DOHH2 (cell line): ENCODE measurements at regions not wholly inside any gene's neighbourhood (a gene's known extent, or its start where the extent isn't known, plus 50 kb on each side); places are given as distances from the start of the nearest gene placed in this dataset.

Source experiments
- H3F3A ChIP-seq: fragments of 200-600 bp; sonication (generic), shearing (Covaris generic); 2 replicates; pipeline ENCODE4 v1.6.0; 2016; ENCODE audit warnings: antibody characterized with exemption, mild to moderate bottlenecking; ENCODE audit not compliant: control insufficient read depth, insufficient read depth
- H3K27ac ChIP-seq: fragments of 200-600 bp; sonication (generic); 2 replicates; pipeline ENCODE4 v1.5.1; 2014; ENCODE audit warnings: low read depth, mild to moderate bottlenecking, low read length, moderate library complexity
- H3K27me3 ChIP-seq: fragments of 200-600 bp; sonication (generic); 2 replicates; pipeline ENCODE4 v1.6.1; 2014; ENCODE audit warnings: mild to moderate bottlenecking, low read length, mixed read lengths; ENCODE audit not compliant: control insufficient read depth
- H3K36me3 ChIP-seq: fragments of 200-600 bp; sonication (generic); 2 replicates; pipeline ENCODE4 v1.6.1; 2014; ENCODE audit warnings: mild to moderate bottlenecking, low read length, moderate library complexity, mixed read lengths; ENCODE audit not compliant: control insufficient read depth
- H3K4me1 ChIP-seq: fragments of 200-600 bp; sonication (generic); 2 replicates; pipeline ENCODE4 v1.6.1; 2014; ENCODE audit warnings: mild to moderate bottlenecking, low read length, mixed read lengths; ENCODE audit not compliant: control insufficient read depth
- H3K4me2 ChIP-seq: fragments of 200-600 bp; sonication (generic); 2 replicates; pipeline ENCODE4 v1.6.0; 2014; ENCODE audit warnings: mild to moderate bottlenecking, low read length, moderate library complexity
- H3K4me3 ChIP-seq: fragments of 200-600 bp; sonication (generic); 2 replicates; pipeline ENCODE4 v1.5.1; 2014; ENCODE audit warnings: mild to moderate bottlenecking, low read length, mixed read lengths
- H3K79me2 ChIP-seq: fragments of 200-600 bp; sonication (generic); 2 replicates; pipeline ENCODE4 v1.6.1; 2014; ENCODE audit warnings: mild to moderate bottlenecking, low read length, mixed read lengths; ENCODE audit not compliant: control insufficient read depth
- H3K9me2 ChIP-seq: fragments of 200-600 bp; sonication (generic); replicated peaks from 2 replicates; pipeline ENCODE4 v1.6.1; 2014; ENCODE audit warnings: mild to moderate bottlenecking, low read length, mixed read lengths; ENCODE audit not compliant: control insufficient read depth
- H3K9me3 ChIP-seq: fragments of 200-600 bp; sonication (generic); 2 replicates; pipeline ENCODE4 v1.6.1; 2014; ENCODE audit warnings: antibody characterized with exemption, low read length, mixed read lengths; ENCODE audit not compliant: control insufficient read depth, insufficient read depth
- H4K20me1 ChIP-seq: fragments of 200-600 bp; sonication (generic); 2 replicates; pipeline ENCODE4 v1.6.0; 2014; ENCODE audit warnings: low read depth, mild to moderate bottlenecking, antibody characterized with exemption, low read length, moderate library complexity; ENCODE audit not compliant: control insufficient read depth, insufficient read depth
- CTCF ChIP-seq: fragments of 200-600 bp; sonication (generic); IDR thresholded peaks from one replicate; pipeline ENCODE4 v1.5.1; 2014; ENCODE audit warnings: antibody characterized with exemption, mild to moderate bottlenecking, low read depth, low read length; ENCODE audit not compliant: poor library complexity, severe bottlenecking
- EZH2phosphoT487 ChIP-seq: fragments of 200-600 bp; sonication (generic); IDR thresholded peaks from 2 replicates; pipeline ENCODE4 v1.6.1; 2017; ENCODE audit warnings: borderline replicate concordance, mild to moderate bottlenecking, antibody characterized with exemption, low read length, moderate library complexity, mixed read lengths

DNA sequence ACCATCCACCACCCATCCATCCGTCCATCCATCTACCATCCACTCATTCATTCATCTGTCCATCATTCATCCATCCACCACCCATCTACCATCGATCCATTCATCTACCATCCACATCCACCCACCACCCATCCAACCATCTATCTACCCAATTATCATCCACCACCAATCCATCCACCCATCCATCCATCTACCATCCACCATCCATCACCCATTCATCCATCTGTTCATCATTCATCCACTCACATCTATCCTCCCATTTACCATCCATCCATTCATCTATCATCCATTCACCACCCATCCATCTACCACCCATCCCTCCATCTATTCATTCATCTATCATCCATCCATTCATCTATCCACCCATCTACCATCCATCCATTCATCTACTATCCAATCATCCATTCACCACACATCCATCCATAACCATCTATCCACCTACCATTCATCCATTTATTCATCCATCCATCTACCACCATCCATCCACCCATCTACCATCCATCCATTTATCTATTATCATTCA is 188.8 kb downstream of the JCAD start:
- Histone ChIP-seq H3K9me2 (no peaks in the 10 kb centered on the region), H3K27ac (no peak overlapping the region), H3K4me3 (no peak overlapping the region), H3K4me2 (no peak overlapping the region), H3K79me2 (no peaks in the 10 kb centered on the region), H3K36me3 (no peaks in the 10 kb centered on the region), H3K9me3 (no peaks in the 10 kb centered on the region), H3K4me1 (no peaks in the 10 kb centered on the region), H4K20me1 (no peaks in the 10 kb centered on the region), H3F3A (no peaks in the 10 kb centered on the region), H3K27me3 (no peaks in the 10 kb centered on the region)
- TF ChIP-seq CTCF = no peak
- TF ChIP-seq EZH2phosphoT487 = no peak

DNA sequence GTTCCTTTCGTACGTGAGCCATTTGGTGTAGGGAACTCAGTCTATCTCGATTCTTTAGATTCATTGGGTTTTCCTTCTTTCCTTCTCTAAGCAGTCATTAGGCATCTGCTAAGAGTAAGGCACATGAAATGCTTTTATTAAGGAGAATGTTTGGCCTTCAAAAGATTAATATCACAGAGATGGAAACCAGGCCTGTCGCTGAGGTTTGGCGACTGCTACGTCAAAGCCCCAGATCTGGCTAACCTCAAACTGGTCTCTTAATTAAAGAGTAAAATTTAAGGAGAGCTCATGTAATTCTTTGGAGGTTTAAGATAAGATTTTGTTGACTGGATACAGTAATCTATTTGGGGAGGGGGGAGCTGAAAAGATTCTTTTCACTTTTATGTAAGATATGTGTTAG is 189.8 kb downstream of the JCAD start:
- no peaks in the 10 kb centered on the region for H3K27me3 ChIP-seq
- H3K4me3 ChIP-seq = no peak overlapping the region
- H3K4me1 ChIP-seq = no peaks in the 10 kb centered on the region
- H3K9me3 ChIP-seq = no peaks in the 10 kb centered on the region
- no peak overlapping the region for H3K27ac ChIP-seq
- H3K36me3 ChIP-seq = no peaks in the 10 kb centered on the region
- H3K79me2 ChIP-seq = no peaks in the 10 kb centered on the region
- no peak overlapping the region for H3K4me2 ChIP-seq
- no peaks in the 10 kb centered on the region for H3F3A ChIP-seq
- H4K20me1 ChIP-seq = no peaks in the 10 kb centered on the region
- no peaks in the 10 kb centered on the region for H3K9me2 ChIP-seq
- TF ChIP-seq EZH2phosphoT487 (no peak), CTCF (no peak)

DNA sequence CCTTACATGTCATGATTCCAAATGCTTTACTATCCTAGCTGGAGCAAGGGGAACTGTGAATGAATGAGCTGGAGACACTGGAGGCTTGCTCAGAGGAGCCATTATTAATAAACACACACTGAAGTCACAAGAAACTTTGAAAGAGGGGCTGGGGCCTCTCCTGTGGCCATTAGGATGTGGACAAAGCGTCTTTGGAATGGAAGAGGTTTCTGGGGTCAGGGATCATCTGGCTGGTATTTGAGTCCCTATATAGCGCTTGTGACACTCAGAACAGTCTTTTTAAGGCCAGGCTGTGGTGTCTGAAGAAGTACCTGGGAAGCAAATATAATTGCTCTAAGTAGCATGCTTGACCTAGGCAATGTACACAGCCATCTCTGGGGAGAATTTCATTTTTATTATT is 193.0 kb downstream of the JCAD start:
- Histone ChIP-seq H3K27ac (no peak overlapping the region), H3K9me2 (no peaks in the 10 kb centered on the region), H3K4me2 (no peak overlapping the region), H3K79me2 (no peaks in the 10 kb centered on the region), H3F3A (no peaks in the 10 kb centered on the region), H3K27me3 (no peaks in the 10 kb centered on the region), H4K20me1 (no peaks in the 10 kb centered on the region), H3K36me3 (no peaks in the 10 kb centered on the region), H3K4me3 (no peak overlapping the region), H3K9me3 (no peaks in the 10 kb centered on the region), H3K4me1 (no peaks in the 10 kb centered on the region)
- no peak for TF ChIP-seq EZH2phosphoT487
- TF ChIP-seq CTCF = no peak
